GM19238 (cell line): ENCODE measurements at regions not wholly inside any gene's neighbourhood (a gene's known extent, or its start where the extent isn't known, plus 50 kb on each side); places are given as distances from the start of the nearest gene placed in this dataset.
"Not testable (repeated sequence)": the region's sequence is repeated elsewhere in the genome, so short reads cannot be mapped to it uniquely, and the experiment has no call there.

Source experiments
- DNase-seq: peaks from one replicate; pipeline ENCODE4 v3.0.0; 2011; ENCODE audit warnings: low spot score; ENCODE audit not compliant: insufficient read length

- no peak for DNase-seq
Measured at GRCh38 chr5:63894690-63895089, 67.6 kb downstream of the HTR1A start.

DNA sequence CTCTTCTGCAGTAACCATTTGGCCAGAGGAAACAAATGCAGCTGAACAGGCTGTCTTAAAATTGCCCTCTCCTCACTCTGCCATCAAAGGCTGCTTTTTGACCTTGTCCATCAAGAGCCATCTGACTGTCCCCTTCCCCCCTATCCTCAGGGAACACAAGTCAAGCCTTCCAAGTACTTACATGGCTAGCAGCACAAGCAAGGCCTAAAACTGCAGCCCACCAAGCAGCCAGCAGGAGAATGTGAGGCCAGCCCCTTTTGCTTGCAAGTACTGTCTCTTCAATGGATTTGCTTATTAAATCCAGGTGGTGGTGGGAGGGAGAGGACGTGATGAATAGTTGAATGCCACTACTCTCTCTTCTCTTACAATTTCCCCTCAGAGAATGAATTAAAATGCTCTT, 83.5 kb downstream of the HTR1A start:
- no peak for DNase-seq

GRCh38 chr5:63877961-63878360, 84.3 kb downstream of the HTR1A start:
- no peak for DNase-seq

- DNase-seq = no peak
Measured at GRCh38 chr5:63860379-63860778, 101.9 kb downstream of the HTR1A start.

GRCh38 chr5:63854076-63854475, 108.2 kb downstream of the HTR1A start:
- no peak for DNase-seq

- DNase-seq = no peak
Measured at GRCh38 chr5:63843190-63843589, 119.1 kb downstream of the HTR1A start.

DNA sequence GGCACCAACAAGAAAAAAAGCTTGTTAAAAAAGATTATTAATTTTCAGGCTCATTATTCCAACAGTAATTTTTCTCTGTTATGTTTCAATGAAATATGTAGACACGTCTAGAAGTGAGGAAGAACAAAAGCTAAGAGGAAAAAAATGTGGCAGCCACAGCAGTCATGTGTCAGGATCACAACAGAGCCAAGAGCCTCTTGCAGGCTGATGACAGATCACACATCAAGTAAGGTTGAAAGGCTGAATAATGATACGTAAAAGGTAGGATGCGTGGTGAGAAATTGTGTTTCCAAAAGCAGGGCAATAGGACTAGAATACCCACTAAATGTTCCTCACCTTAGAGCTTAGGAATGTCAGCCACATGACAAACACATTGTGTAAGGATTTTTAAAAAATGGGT, 124.8 kb downstream of the HTR1A start:
- DNase-seq = no peak

DNA sequence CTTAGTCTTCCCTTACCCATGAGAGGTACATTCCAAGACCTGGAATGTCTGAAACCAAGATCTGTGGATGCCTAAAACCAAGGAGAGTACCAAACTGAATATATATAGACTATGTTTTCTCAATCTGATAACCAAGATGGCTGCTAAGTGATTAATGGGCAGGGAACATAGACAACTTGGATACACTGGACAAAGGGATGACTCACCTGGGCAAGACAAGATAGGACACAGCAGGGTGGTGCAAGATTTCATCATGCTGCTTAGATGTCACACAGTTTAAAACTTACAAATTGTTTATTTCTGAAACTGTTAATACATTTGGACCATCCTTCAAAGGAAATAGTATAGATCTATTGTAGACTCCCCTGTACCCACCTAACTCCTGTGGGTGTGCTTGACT, 130.9 kb downstream of the HTR1A start:
- DNase-seq = no peak

DNA sequence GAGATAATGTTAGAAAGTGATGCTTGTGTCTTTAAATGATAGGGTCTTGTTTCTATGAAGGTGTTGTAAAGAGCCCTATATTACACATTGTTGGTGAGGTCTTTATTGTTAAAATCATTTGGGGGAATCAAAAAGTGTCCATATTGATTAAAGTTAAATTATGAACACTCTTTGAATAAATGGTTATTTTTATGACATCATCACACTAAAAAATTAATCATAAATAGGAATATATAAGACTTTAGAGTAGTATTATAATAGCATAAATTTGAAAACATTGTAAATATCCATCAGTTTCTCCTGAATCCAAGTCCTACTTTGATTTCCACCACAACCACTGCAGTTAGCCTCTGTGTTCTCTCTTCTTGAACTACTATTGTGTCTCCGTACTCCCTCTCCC, 136.3 kb downstream of the HTR1A start:
- DNase-seq = no peak

DNA sequence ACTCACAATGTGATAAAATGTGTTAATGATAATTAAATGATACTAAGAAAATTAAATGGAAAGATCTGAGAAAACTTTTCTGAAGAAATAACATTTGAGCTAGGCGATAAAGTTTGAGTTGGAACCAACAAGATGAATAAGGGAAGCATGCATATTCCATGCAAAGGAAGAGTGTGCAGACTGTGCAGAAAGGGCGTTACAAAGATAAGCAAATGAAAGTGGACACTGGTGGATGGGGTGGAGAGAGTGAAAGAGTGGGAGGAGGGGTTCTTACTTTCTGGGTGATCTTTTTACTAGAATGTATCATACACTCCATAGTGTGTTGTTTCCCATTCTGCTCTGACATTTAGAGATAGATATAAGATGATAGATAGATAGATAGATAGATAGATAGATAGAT, 138.7 kb downstream of the HTR1A start:
- DNase-seq = no peak

GRCh38 chr5:63822614-63823013, 139.6 kb downstream of the HTR1A start:
- DNase-seq = no peak

GRCh38 chr5:63820577-63820976, 141.7 kb downstream of the HTR1A start:
- no peak for DNase-seq

DNA sequence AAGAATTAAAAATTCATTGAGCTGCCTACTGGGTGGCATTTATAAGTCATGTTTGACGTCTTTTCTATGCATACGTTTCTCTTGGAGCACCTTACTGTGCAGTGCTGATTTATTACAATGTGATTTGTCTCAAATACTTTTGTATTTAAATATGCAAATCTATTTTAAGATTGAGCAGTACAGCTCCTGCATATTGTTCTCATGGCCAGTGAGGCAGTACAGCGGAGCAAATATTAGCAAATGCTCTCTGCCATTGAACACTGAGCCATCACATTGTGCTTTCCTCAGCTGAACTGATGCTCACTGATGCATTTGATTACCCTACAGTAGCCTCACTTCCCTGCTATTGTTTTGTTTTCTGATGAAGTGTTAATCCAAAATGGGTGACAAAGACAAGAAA, 149.6 kb downstream of the HTR1A start:
- no peak for DNase-seq

DNA sequence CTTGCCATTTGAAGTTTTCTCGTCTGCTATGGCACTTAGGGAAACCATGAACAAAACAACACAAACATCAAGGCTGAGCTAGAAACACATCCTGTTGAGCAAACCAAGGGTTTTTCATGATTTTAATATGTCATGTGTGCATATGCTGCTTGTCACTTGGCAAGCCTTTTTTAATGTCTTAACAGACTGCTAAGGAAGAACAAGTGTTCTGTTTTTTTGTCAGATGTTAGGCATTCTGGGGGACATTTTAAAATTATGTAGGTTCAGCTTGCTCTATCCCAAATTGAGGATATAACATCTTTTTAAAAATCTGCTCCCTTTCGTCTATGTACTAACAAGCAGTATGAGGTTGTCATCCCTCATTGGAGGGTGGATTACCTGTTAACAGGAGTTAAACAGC, 150.3 kb downstream of the HTR1A start:
- no peak for DNase-seq

GRCh38 chr5:63811286-63811685, 151.0 kb downstream of the HTR1A start:
- DNase-seq = no peak

DNA sequence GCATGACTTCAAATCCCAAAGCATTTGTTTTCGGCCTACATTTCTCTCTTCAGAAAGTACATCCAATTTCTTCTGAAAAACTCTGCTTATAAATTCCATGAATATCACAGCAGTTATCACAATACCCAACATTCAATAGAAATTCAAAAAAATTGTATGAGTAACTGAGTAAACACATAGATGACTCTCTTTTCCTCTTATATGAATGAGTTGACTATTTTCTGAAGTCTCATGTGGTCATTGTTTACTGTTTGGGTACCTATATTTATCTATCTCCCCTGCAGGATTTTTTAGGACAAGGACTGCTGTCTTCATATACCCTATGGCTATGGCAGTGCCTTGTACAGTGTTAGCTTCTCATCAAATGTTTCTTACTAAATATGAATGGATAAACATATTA, 157.1 kb downstream of the HTR1A start:
- no peak for DNase-seq

GRCh38 chr5:63803165-63803564, 159.1 kb downstream of the HTR1A start:
- no peak for DNase-seq

DNA sequence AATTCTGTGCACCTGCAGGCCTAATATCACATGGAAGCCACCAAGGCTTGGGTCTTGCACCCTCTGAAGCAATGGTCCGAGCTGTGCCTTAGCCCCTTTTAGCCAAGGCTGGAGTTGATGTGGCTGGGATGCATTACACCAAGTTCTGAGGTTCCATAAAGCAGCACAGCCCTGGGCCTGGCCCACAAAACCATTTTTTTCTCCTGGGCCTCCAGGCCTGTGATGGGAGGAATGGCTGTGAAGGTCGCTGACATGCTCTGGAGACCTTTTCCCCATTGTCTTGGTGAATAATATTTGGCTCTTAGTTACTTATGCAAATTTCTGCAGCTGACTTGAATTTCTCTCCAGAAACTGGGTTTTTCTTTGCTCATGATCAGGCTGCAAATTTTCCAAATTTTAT, 167.3 kb downstream of the HTR1A start:
- no peak for DNase-seq

- no peak for DNase-seq
Measured at GRCh38 chr5:63794296-63794695, 167.9 kb downstream of the HTR1A start.

GRCh38 chr5:63774939-63775338, 187.3 kb downstream of the HTR1A start:
- no peak for DNase-seq

- DNase-seq = no peak
Measured at GRCh38 chr5:63768221-63768620, 194.0 kb downstream of the HTR1A start.

DNA sequence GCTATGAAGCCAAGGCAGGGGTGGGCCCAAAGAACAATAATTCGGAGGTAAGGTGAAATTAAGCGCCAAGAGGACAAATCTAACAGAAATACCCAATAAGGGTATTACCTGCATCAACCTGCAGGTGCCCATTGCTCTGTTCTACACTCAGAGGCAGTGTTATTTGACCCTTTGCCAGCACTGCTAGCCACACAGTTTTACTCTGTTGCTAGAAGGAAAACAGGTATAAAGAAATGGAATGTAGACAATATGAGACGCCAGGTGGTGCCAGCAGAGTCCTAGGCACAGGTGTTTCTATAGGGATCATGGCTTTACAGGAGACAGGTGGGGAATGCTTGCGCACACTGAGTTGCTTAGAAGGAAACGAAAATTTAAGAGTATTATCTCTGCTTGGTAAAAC, 201.3 kb downstream of the HTR1A start:
- DNase-seq = no peak

- DNase-seq = no peak
Measured at GRCh38 chr5:63743096-63743798, 219.0 kb downstream of the HTR1A start.

- DNase-seq = not testable (repeated sequence)
Measured at GRCh38 chr5:63732880-63733279, 229.4 kb downstream of the HTR1A start.
